Stimulated activated CD8-positive, alpha-beta memory T cell treated with anti-CD3 and anti-CD28 coated beads, Interleukin-7, amount 100 ng/mL, for 48 hours (primary cell): ENCODE measurements at regions not wholly inside any gene's neighbourhood (a gene's known extent, or its start where the extent isn't known, plus 50 kb on each side); places are given as distances from the start of the nearest gene placed in this dataset.

Experiments used
- DNase-seq, 2 donors: peaks; one replicate each; pipeline ENCODE4 v3.0.0-alpha.2; 2020; ENCODE audit warnings: low read depth in 1 of 2; ENCODE audit errors: extremely low read depth in 1 of 2

GRCh38 chr11:115843111-115843510 lies 338.9 kb upstream of the CADM1 start:
- no peak for DNase-seq

- DNase-seq, result no peak
These were observed 315.8 kb upstream of the CADM1 start for GRCh38 chr11:115820026-115820425.

- no peak for DNase-seq
These were observed 314.8 kb upstream of the CADM1 start for GRCh38 chr11:115819014-115819413.

GRCh38 chr11:115817844-115818468 lies 313.7 kb upstream of the CADM1 start:
- DNase-seq, result no peak

- DNase-seq, result no peak
These were observed 304.2 kb upstream of the CADM1 start for GRCh38 chr11:115808351-115808940.

GRCh38 chr11:115806056-115806455 lies 301.8 kb upstream of the CADM1 start:
- DNase-seq, result no peak

GRCh38 chr11:115803073-115803740 lies 299.0 kb upstream of the CADM1 start:
- DNase-seq, result no peak

- DNase-seq, result no peak
These were observed 298.4 kb upstream of the CADM1 start for GRCh38 chr11:115802641-115803040.

- DNase-seq, result no peak
These were observed 288.7 kb upstream of the CADM1 start for GRCh38 chr11:115792903-115793302.

GRCh38 chr11:115787302-115787701 lies 283.1 kb upstream of the CADM1 start:
- no peak for DNase-seq

GRCh38 chr11:115784796-115785521 lies 280.7 kb upstream of the CADM1 start:
- no peak for DNase-seq

GRCh38 chr11:115780646-115781362 lies 276.6 kb upstream of the CADM1 start:
- DNase-seq, result no peak

- no peak for DNase-seq
These were observed 274.9 kb upstream of the CADM1 start for GRCh38 chr11:115778928-115779650.

GRCh38 chr11:115776916-115777315 lies 272.7 kb upstream of the CADM1 start:
- no peak for DNase-seq

- no peak for DNase-seq
These were observed 271.6 kb upstream of the CADM1 start for GRCh38 chr11:115775846-115776245.

GRCh38 chr11:115774756-115775155 lies 270.5 kb upstream of the CADM1 start:
- no peak for DNase-seq

- DNase-seq, result no peak
These were observed 265.7 kb upstream of the CADM1 start for GRCh38 chr11:115769891-115770290.

GRCh38 chr11:115767883-115768282 lies 263.7 kb upstream of the CADM1 start:
- DNase-seq, result no peak

GRCh38 chr11:115767047-115767802 lies 263.0 kb upstream of the CADM1 start:
- DNase-seq, result no peak

GRCh38 chr11:115766561-115766960 lies 262.3 kb upstream of the CADM1 start:
- no peak for DNase-seq
